Neural crest cell (in vitro differentiated cells): ENCODE measurements at regions not wholly inside any gene's neighbourhood (a gene's known extent, or its start where the extent isn't known, plus 50 kb on each side); places are given as distances from the start of the nearest gene placed in this dataset.
"Not testable (repeated sequence)": the region's sequence is repeated elsewhere in the genome, so short reads cannot be mapped to it uniquely, and the experiment has no call there.

Experiments used
- DNase-seq: peaks from one replicate; pipeline ENCODE4 v3.0.0; 2021; ENCODE audit warnings: low read depth, mixed read lengths, low spot score
- H3K27ac Mint-ChIP-seq: one replicate; pipeline ENCODE4 v1.8.0; 2021; ENCODE audit warnings: mild to moderate bottlenecking, mixed read lengths; ENCODE audit not compliant: unreplicated experiment
- H3K27me3 Mint-ChIP-seq: 2 replicates; pipeline ENCODE4 v1.8.0; 2021; ENCODE audit warnings: low read depth, mild to moderate bottlenecking, mixed read lengths
- H3K36me3 Mint-ChIP-seq: 2 replicates; pipeline ENCODE4 v1.8.0; 2021; ENCODE audit warnings: low read depth, mild to moderate bottlenecking, mixed read lengths
- H3K4me1 Mint-ChIP-seq: 2 replicates; pipeline ENCODE4 v1.8.0; 2021; ENCODE audit warnings: mixed read lengths
- H3K4me3 Mint-ChIP-seq: one replicate; pipeline ENCODE4 v1.8.0; 2021; ENCODE audit warnings: mild to moderate bottlenecking, mixed read lengths
- H3K9me3 Mint-ChIP-seq: 2 replicates; pipeline ENCODE4 v1.8.0; 2021; ENCODE audit warnings: mixed read lengths
- CTCF ChIP-seq: fragments of 200-600 bp; sonication (generic); conservative IDR thresholded peaks from 2 replicates; pipeline ENCODE4 v1.5.0; 2021; ENCODE audit warnings: antibody characterized with exemption, mild to moderate bottlenecking

- Mint-ChIP-seq H3K4me3 (no peak overlapping the region), H3K36me3 (no peaks in the 10 kb centered on the region), H3K9me3 (peaks cover 3% of the 10 kb centered on the region), H3K27me3 (no peaks in the 10 kb centered on the region), H3K27ac (no peak overlapping the region), H3K4me1 (peaks cover 4% of the 10 kb centered on the region)
- no peak for DNase-seq
- no peak for TF ChIP-seq CTCF
These were observed 74.9 kb upstream of the APP start for GRCh38 chr21:26245428-26245827.

- no peaks in the 10 kb centered on the region for H3K4me1 Mint-ChIP-seq
- H3K27me3 Mint-ChIP-seq, result no peaks in the 10 kb centered on the region
- H3K36me3 Mint-ChIP-seq, result no peaks in the 10 kb centered on the region
- H3K4me3 Mint-ChIP-seq, result no peak overlapping the region
- no peaks in the 10 kb centered on the region for H3K9me3 Mint-ChIP-seq
- no peak overlapping the region for H3K27ac Mint-ChIP-seq
- no peak for TF ChIP-seq CTCF
- DNase-seq, result no peak
These were observed 68.1 kb upstream of the APP start for GRCh38 chr21:26238646-26239045.

GRCh38 chr21:26236281-26236680 lies 65.7 kb upstream of the APP start:
- Mint-ChIP-seq H3K4me1 (no peaks in the 10 kb centered on the region), H3K27ac (no peak overlapping the region), H3K9me3 (peaks cover 5% of the 10 kb centered on the region), H3K27me3 (no peaks in the 10 kb centered on the region), H3K36me3 (no peaks in the 10 kb centered on the region), H3K4me3 (no peak overlapping the region)
- TF ChIP-seq CTCF, result no peak
- DNase-seq, result no peak

GRCh38 chr21:26233297-26233696 lies 62.7 kb upstream of the APP start:
- H3K4me3 Mint-ChIP-seq, H3K4me1 Mint-ChIP-seq, H3K27me3 Mint-ChIP-seq: not testable (repeated sequence)

GRCh38 chr21:26232491-26232890 lies 61.9 kb upstream of the APP start:
- DNase-seq, H3K27me3 Mint-ChIP-seq, H3K4me1 Mint-ChIP-seq, H3K27ac Mint-ChIP-seq, H3K36me3 Mint-ChIP-seq, H3K9me3 Mint-ChIP-seq, H3K4me3 Mint-ChIP-seq: not testable (repeated sequence)

More at GRCh38 chr21:26233297-26233696, 62.7 kb upstream of the APP start:
- DNase-seq, H3K9me3 Mint-ChIP-seq, H3K36me3 Mint-ChIP-seq, H3K27ac Mint-ChIP-seq: not testable (repeated sequence)

- H3K36me3 Mint-ChIP-seq, result no peaks in the 10 kb centered on the region
- no peak overlapping the region for H3K27ac Mint-ChIP-seq
- H3K9me3 Mint-ChIP-seq, result peaks cover under 1% of the 10 kb centered on the region
These were observed 56.6 kb upstream of the APP start for GRCh38 chr21:26227130-26227529.

More at GRCh38 chr21:26227130-26227529, 56.6 kb upstream of the APP start:
- DNase-seq, result no peak
- Mint-ChIP-seq H3K4me3 (no peak overlapping the region), H3K27me3 (no peaks in the 10 kb centered on the region), H3K4me1 (no peaks in the 10 kb centered on the region)
- TF ChIP-seq CTCF, result no peak
